NCI-H1105 treated with DMSO at 0.1 percent for 48 hours (cell line): ENCODE measurements at regions not wholly inside any gene's neighbourhood (a gene's known extent, or its start where the extent isn't known, plus 50 kb on each side); places are given as distances from the start of the nearest gene placed in this dataset.
"Not testable (repeated sequence)": the region's sequence is repeated elsewhere in the genome, so short reads cannot be mapped to it uniquely, and the experiment has no call there.

Experiments used
- DNase-seq: peaks from one replicate; lab custom pipeline; 2025; lab: John Stamatoyannopoulos, UW

GRCh38 chr3:65303431-65303830 is 615.6 kb upstream of the ADAMTS9 start:
- DNase-seq, result no peak

GRCh38 chr3:65291448-65292125 is 603.8 kb upstream of the ADAMTS9 start:
- no peak for DNase-seq

- no peak for DNase-seq
Measured at GRCh38 chr3:65288776-65289175, 601.0 kb upstream of the ADAMTS9 start.

GRCh38 chr3:65285956-65286355 is 598.2 kb upstream of the ADAMTS9 start:
- DNase-seq, result no peak

- no peak for DNase-seq
Measured at GRCh38 chr3:65284961-65285360, 597.2 kb upstream of the ADAMTS9 start.

- no peak for DNase-seq
Measured at GRCh38 chr3:65284546-65284945, 596.7 kb upstream of the ADAMTS9 start.

GRCh38 chr3:65279225-65279782 is 591.5 kb upstream of the ADAMTS9 start:
- no peak for DNase-seq

GRCh38 chr3:65277798-65278197 is 590.0 kb upstream of the ADAMTS9 start:
- no peak for DNase-seq

GRCh38 chr3:65276551-65276950 is 588.8 kb upstream of the ADAMTS9 start:
- DNase-seq, result no peak

GRCh38 chr3:65268426-65268825 is 580.6 kb upstream of the ADAMTS9 start:
- DNase-seq, result no peak

- no peak for DNase-seq
Measured at GRCh38 chr3:65265942-65266590, 578.3 kb upstream of the ADAMTS9 start.

- DNase-seq, result no peak
Measured at GRCh38 chr3:65265511-65265910, 577.7 kb upstream of the ADAMTS9 start.

GRCh38 chr3:65262548-65262947 is 574.7 kb upstream of the ADAMTS9 start:
- no peak for DNase-seq

GRCh38 chr3:65259946-65260345 is 572.1 kb upstream of the ADAMTS9 start:
- DNase-seq, result no peak

- not testable (repeated sequence) for DNase-seq
Measured at GRCh38 chr3:65252914-65253313, 565.1 kb upstream of the ADAMTS9 start.

GRCh38 chr3:65252266-65252665 is 564.5 kb upstream of the ADAMTS9 start:
- no peak for DNase-seq

GRCh38 chr3:65251375-65251774 is 563.6 kb upstream of the ADAMTS9 start:
- DNase-seq, result no peak

GRCh38 chr3:65246561-65246960 is 558.8 kb upstream of the ADAMTS9 start:
- no peak for DNase-seq

GRCh38 chr3:65245133-65246063 is 557.6 kb upstream of the ADAMTS9 start:
- no peak for DNase-seq

GRCh38 chr3:65240366-65240765 is 552.6 kb upstream of the ADAMTS9 start:
- no peak for DNase-seq

GRCh38 chr3:65238652-65239051 is 550.9 kb upstream of the ADAMTS9 start:
- DNase-seq, result no peak

GRCh38 chr3:65234499-65234898 is 546.7 kb upstream of the ADAMTS9 start:
- DNase-seq, result no peak
